ENCODE measurements at regions not wholly inside any gene's neighbourhood (a gene's known extent, or its start where the extent isn't known, plus 50 kb on each side); places are given as distances from the start of the nearest gene placed in this dataset.

DNA sequence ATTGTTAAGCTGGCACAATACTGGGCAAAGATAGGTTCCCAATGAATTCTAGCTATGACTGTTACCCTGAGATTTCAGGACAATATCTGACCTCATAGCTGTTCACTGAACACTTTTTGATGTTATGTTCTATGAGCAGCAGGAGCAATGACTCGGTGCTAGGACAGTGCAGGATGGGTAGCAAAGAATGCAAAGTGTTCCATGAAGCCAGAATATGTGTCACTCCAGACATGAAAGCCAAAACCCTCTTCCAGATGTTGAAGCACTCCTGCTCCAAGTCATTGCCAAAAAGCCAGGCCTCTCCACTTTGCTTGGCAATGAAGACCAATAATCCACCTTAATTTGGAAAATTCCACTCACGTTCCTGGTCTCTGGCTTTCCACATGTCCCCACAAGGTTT, 300.9 kb upstream of the CPEB2 start:
- TF ChIP-seq, protein P1, sequence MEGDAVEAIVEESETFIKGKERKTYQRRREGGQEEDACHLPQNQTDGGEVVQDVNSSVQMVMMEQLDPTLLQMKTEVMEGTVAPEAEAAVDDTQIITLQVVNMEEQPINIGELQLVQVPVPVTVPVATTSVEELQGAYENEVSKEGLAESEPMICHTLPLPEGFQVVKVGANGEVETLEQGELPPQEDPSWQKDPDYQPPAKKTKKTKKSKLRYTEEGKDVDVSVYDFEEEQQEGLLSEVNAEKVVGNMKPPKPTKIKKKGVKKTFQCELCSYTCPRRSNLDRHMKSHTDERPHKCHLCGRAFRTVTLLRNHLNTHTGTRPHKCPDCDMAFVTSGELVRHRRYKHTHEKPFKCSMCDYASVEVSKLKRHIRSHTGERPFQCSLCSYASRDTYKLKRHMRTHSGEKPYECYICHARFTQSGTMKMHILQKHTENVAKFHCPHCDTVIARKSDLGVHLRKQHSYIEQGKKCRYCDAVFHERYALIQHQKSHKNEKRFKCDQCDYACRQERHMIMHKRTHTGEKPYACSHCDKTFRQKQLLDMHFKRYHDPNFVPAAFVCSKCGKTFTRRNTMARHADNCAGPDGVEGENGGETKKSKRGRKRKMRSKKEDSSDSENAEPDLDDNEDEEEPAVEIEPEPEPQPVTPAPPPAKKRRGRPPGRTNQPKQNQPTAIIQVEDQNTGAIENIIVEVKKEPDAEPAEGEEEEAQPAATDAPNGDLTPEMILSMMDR (IDR thresholded peaks at IDR 0.05) = no peak
- no peaks in the 10 kb centered on the region for H3K36me3 Mint-ChIP-seq (ENCODE audit: low read depth)
- H3K4me1 Mint-ChIP-seq = no peaks in the 10 kb centered on the region
- POLR2A ChIA-PET = no interaction called here
- DNase-seq (no peak), ATAC-seq (ENCODE audit: low read depth) (no peak)
- intact Hi-C loops (cut with micrococcal nuclease) = loop anchor here (10.0 kb wide), 1 partner anchor 1047 kb away; no protein-coding TSS in a partner anchor
- no peaks in the 10 kb centered on the region for H3K9me3 Mint-ChIP-seq
- peaks cover 2% of the 10 kb centered on the region for H3K27me3 Mint-ChIP-seq
- CTCF ChIA-PET = no interaction called here
- H3K27ac Mint-ChIP-seq = no peak overlapping the region
- no peak overlapping the region for H3K4me3 Mint-ChIP-seq

DNA sequence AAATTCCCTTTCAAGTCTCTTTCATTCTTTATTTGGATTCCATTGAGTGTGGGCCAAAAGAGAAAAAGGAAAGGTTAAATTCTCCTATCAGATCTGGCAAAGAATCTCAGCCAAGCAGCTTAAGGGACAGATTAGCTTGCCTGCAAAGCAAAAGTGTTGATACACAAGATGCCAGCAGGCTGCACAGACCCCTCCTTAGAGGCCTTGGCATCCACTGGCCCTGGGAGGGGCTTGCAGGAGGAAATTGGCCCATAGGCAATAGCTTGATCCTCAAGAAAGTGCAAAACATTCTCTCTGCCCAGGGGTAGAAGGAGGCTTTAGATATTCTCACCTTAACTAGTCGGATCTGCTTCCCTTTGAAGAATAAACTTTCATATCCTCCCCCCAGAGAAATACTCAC, 300.4 kb upstream of the CPEB2 start:
- Mint-ChIP-seq H3K4me3 (no peak overlapping the region), H3K36me3 (ENCODE audit: low read depth) (no peaks in the 10 kb centered on the region), H3K9me3 (no peaks in the 10 kb centered on the region), H3K27ac (no peak overlapping the region), H3K27me3 (peaks cover 2% of the 10 kb centered on the region), H3K4me1 (no peaks in the 10 kb centered on the region)
- intact Hi-C loops (cut with micrococcal nuclease) = loop anchor here (10.0 kb wide), 1 partner anchor 1047 kb away; no protein-coding TSS in a partner anchor
- CTCF ChIA-PET = no interaction called here
- TF ChIP-seq, protein P1 (IDR thresholded peaks at IDR 0.05) = no peak
- POLR2A ChIA-PET = no interaction called here
- DNase-seq (no peak), ATAC-seq (ENCODE audit: low read depth) (no peak)

GRCh38 chr4:14708574-14708973, 293.7 kb upstream of the CPEB2 start:
- TF ChIP-seq, protein P1 (IDR thresholded peaks at IDR 0.05) = no peak
- H3K27me3 Mint-ChIP-seq = no peaks in the 10 kb centered on the region
- H3K4me3 Mint-ChIP-seq = no peak overlapping the region
- H3K27ac Mint-ChIP-seq = no peak overlapping the region
- intact Hi-C loops (cut with micrococcal nuclease) = loop anchor here (10.0 kb wide), 1 partner anchor 1054 kb away; no protein-coding TSS in a partner anchor
- no peaks in the 10 kb centered on the region for H3K4me1 Mint-ChIP-seq
- CTCF ChIA-PET = no interaction called here
- no peak for ATAC-seq (ENCODE audit: low read depth)
- no peaks in the 10 kb centered on the region for H3K9me3 Mint-ChIP-seq
- no peaks in the 10 kb centered on the region for H3K36me3 Mint-ChIP-seq (ENCODE audit: low read depth)
- POLR2A ChIA-PET = no interaction called here
- DNase-seq = no peak

DNA sequence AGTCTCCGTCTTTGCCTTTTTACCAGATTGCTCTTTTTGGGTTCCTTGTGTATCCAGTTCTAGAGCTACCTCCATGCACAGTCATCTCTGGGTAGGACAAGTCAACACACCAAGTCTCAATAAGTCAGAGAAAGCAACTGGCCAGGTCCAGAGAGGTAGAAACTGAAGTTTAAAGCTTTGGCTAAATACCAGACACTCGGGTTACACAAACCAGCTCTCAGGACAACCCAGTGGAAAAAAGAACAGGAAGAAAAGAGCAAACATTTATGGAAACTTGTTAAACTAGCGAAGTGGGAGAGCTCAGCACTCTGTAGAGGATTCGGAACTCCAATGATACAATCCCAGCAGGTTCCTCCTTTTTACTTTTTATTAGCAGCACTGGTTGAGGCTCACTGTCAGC, 291.0 kb upstream of the CPEB2 start:
- Mint-ChIP-seq H3K27me3 (no peaks in the 10 kb centered on the region), H3K36me3 (ENCODE audit: low read depth) (no peaks in the 10 kb centered on the region), H3K27ac (no peak overlapping the region), H3K4me3 (no peak overlapping the region), H3K9me3 (no peaks in the 10 kb centered on the region), H3K4me1 (no peaks in the 10 kb centered on the region)
- intact Hi-C loops (cut with micrococcal nuclease) = no loop called here
- POLR2A ChIA-PET = no interaction called here
- ATAC-seq (ENCODE audit: low read depth) (no peak), DNase-seq (no peak)
- CTCF ChIA-PET = no interaction called here
- TF ChIP-seq, protein P1 (IDR thresholded peaks at IDR 0.05) = no peak

DNA sequence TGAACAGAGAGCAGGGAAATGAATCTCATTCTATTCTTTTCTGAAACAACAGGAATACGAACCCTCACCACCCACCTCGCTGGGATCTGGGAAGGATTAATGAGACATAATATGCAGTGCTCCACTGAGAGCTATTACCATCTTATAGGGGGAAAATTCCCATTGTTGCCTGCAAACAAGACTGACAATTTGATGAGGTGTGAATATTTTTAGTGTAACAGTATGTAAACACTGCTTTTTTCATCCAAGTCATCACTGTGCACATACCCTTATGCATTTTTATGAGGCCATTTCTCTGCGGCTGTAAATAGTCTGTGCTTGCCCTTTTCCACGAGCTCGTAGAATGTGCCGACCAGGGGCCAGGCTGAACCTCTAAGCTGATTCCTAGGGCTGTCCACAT, 285.6 kb upstream of the CPEB2 start:
- Mint-ChIP-seq H3K27ac (no peak overlapping the region), H3K4me1 (no peaks in the 10 kb centered on the region), H3K36me3 (ENCODE audit: low read depth) (no peaks in the 10 kb centered on the region), H3K4me3 (no peak overlapping the region), H3K9me3 (peaks cover 7% of the 10 kb centered on the region), H3K27me3 (no peaks in the 10 kb centered on the region)
- POLR2A ChIA-PET = no interaction called here
- CTCF ChIA-PET = no interaction called here
- ATAC-seq (ENCODE audit: low read depth) (no peak), DNase-seq (no peak)
- TF ChIP-seq, protein P1 (IDR thresholded peaks at IDR 0.05) = no peak
- intact Hi-C loops (cut with micrococcal nuclease) = no loop called here

Data from activated B cell treated with CpG ODN at 0.5 μM for 24 hours (primary cell).